ENCODE measurements at regions not wholly inside any gene's neighbourhood (a gene's known extent, or its start where the extent isn't known, plus 50 kb on each side); places are given as distances from the start of the nearest gene placed in this dataset.

- no peak overlapping the region for H3K9ac ChIP-seq (ENCODE audit: extremely low read depth, low read length, poor library complexity, severe bottlenecking)
- no peaks in the 10 kb centered on the region for H3K36me3 ChIP-seq (ENCODE audit: control insufficient read depth, insufficient read depth, low read length)
- Mint-ChIP-seq H3K36me3 (ENCODE audit: low read depth) (no peaks in the 10 kb centered on the region), H3K4me3 (no peak overlapping the region), H3K9me3 (no peaks in the 10 kb centered on the region), H3K27ac (no peak overlapping the region), H3K4me1 (peaks cover 6% of the 10 kb centered on the region), H3K27me3 (ENCODE audit: insufficient read depth) (peaks cover 18% of the 10 kb centered on the region)
- H3K27me3 ChIP-seq (ENCODE audit: control insufficient read depth, insufficient read depth, low read length, poor library complexity, severe bottlenecking), result peaks cover 15% of the 10 kb centered on the region
- 91 to 95% methylated on average over 11 of the region's 11 CpGs for WGBS, 2 experiments (ENCODE audit: insufficient coverage in 1 of 2, insufficient read length in 1 of 2)
- H3K9me3 ChIP-seq (ENCODE audit: control insufficient read depth, low read length), result no peaks in the 10 kb centered on the region
- peak overlapping the region; percentile 9 for H3K27ac ChIP-seq (ENCODE audit: low read depth, low read length)
- H3K4me3 ChIP-seq (ENCODE audit: low read length), result no peak overlapping the region
- TF ChIP-seq CTCF (conservative IDR thresholded peaks at IDR 0.05), result no peak
- no peak for DNase-seq
- H3K4me1 ChIP-seq (ENCODE audit: control insufficient read depth, insufficient read depth, low read length), result no peaks in the 10 kb centered on the region
Measured at GRCh38 chr3:182201456-182202168, 489.9 kb downstream of the SOX2 start.

GRCh38 chr3:182212479-182213076 is 500.9 kb downstream of the SOX2 start:
- Mint-ChIP-seq H3K4me1 (peaks cover 24% of the 10 kb centered on the region), H3K27me3 (ENCODE audit: insufficient read depth) (peaks cover 18% of the 10 kb centered on the region), H3K27ac (peak overlapping the region; percentile 50), H3K36me3 (ENCODE audit: low read depth) (no peaks in the 10 kb centered on the region), H3K4me3 (no peak overlapping the region), H3K9me3 (no peaks in the 10 kb centered on the region)
- 27 to 48% methylated on average over 3 to 4 of the region's 4 CpGs for WGBS, 2 experiments (ENCODE audit: insufficient coverage in 1 of 2, insufficient read length in 1 of 2)
- no peak for TF ChIP-seq CTCF (conservative IDR thresholded peaks at IDR 0.05)
- H3K36me3 ChIP-seq (ENCODE audit: control insufficient read depth, insufficient read depth, low read length), result no peaks in the 10 kb centered on the region
- no peak overlapping the region for H3K4me3 ChIP-seq (ENCODE audit: low read length)
- H3K4me1 ChIP-seq (ENCODE audit: control insufficient read depth, insufficient read depth, low read length), result peaks cover 11% of the 10 kb centered on the region
- no peaks in the 10 kb centered on the region for H3K9me3 ChIP-seq (ENCODE audit: control insufficient read depth, low read length)
- no peak overlapping the region for H3K9ac ChIP-seq (ENCODE audit: extremely low read depth, low read length, poor library complexity, severe bottlenecking)
- DNase-seq, result peak; percentile 85
- H3K27ac ChIP-seq (ENCODE audit: low read depth, low read length), result no peak overlapping the region
- no peaks in the 10 kb centered on the region for H3K27me3 ChIP-seq (ENCODE audit: control insufficient read depth, insufficient read depth, low read length, poor library complexity, severe bottlenecking)

- H3K27ac Mint-ChIP-seq, result no peak overlapping the region
- DNase-seq, result no peak
- peaks cover 30% of the 10 kb centered on the region for H3K4me1 Mint-ChIP-seq
- no peak for TF ChIP-seq CTCF (conservative IDR thresholded peaks at IDR 0.05)
- Histone ChIP-seq H3K36me3 (ENCODE audit: control insufficient read depth, insufficient read depth, low read length) (no peaks in the 10 kb centered on the region), H3K9me3 (ENCODE audit: control insufficient read depth, low read length) (no peaks in the 10 kb centered on the region), H3K9ac (ENCODE audit: extremely low read depth, low read length, poor library complexity, severe bottlenecking) (no peak overlapping the region), H3K4me1 (ENCODE audit: control insufficient read depth, insufficient read depth, low read length) (peaks cover 11% of the 10 kb centered on the region), H3K4me3 (ENCODE audit: low read length) (no peak overlapping the region), H3K27ac (ENCODE audit: low read depth, low read length) (no peak overlapping the region), H3K27me3 (ENCODE audit: control insufficient read depth, insufficient read depth, low read length, poor library complexity, severe bottlenecking) (no peaks in the 10 kb centered on the region)
- H3K4me3 Mint-ChIP-seq, result no peak overlapping the region
- H3K36me3 Mint-ChIP-seq (ENCODE audit: low read depth), result no peaks in the 10 kb centered on the region
- no peaks in the 10 kb centered on the region for H3K9me3 Mint-ChIP-seq
- peaks cover 24% of the 10 kb centered on the region for H3K27me3 Mint-ChIP-seq (ENCODE audit: insufficient read depth)
- WGBS, 2 experiments (ENCODE audit: insufficient coverage in 1 of 2, insufficient read length in 1 of 2), result 99 to 100% methylated on average over 1 to 4 of the region's 4 CpGs
Measured at GRCh38 chr3:182214416-182214815, 502.7 kb downstream of the SOX2 start.
